ENCODE measurements at regions not wholly inside any gene's neighbourhood (a gene's known extent, or its start where the extent isn't known, plus 50 kb on each side); places are given as distances from the start of the nearest gene placed in this dataset.

- no peak overlapping the region for H3K9ac ChIP-seq (ENCODE audit: low read length)
- no peaks in the 10 kb centered on the region for H3K27me3 ChIP-seq (ENCODE audit: low read length)
- no peak overlapping the region for H3K4me3 ChIP-seq (ENCODE audit: insufficient read depth, low read length, poor library complexity, severe bottlenecking)
- no peaks in the 10 kb centered on the region for H4K20me1 ChIP-seq (ENCODE audit: low read depth, low read length)
- no peak overlapping the region for H2AFZ ChIP-seq (ENCODE audit: low read depth, low read length, severe bottlenecking)
- no peaks in the 10 kb centered on the region for H3K79me2 ChIP-seq (ENCODE audit: insufficient read depth, low read length)
- TF ChIP-seq EZH2phosphoT487 (conservative IDR thresholded peaks at IDR 0.05; ENCODE audit: low read length) (no peak), CTCF (IDR thresholded peaks at IDR 0.05; ENCODE audit: insufficient read depth, low read length, poor library complexity, severe bottlenecking) (no peak)
- H3K36me3 ChIP-seq (ENCODE audit: low read length), result no peaks in the 10 kb centered on the region
- H3K27ac ChIP-seq (ENCODE audit: low read depth, low read length), result no peak overlapping the region
- H3F3A ChIP-seq (ENCODE audit: insufficient read depth), result no peaks in the 10 kb centered on the region
- no peaks in the 10 kb centered on the region for H3K9me3 ChIP-seq (ENCODE audit: insufficient read depth, low read length)
- no peaks in the 10 kb centered on the region for H3K9me2 ChIP-seq (replicated peaks; ENCODE audit: insufficient read depth, low read length)
- H3K4me2 ChIP-seq (ENCODE audit: low read depth, low read length, poor library complexity, severe bottlenecking), result no peak overlapping the region
Measured at GRCh38 chr7:17497136-17497535, 198.7 kb downstream of the AHR start.

GRCh38 chr7:17497549-17498167 is 199.2 kb downstream of the AHR start:
- no peaks in the 10 kb centered on the region for H3K9me2 ChIP-seq (replicated peaks; ENCODE audit: insufficient read depth, low read length)
- H3F3A ChIP-seq (ENCODE audit: insufficient read depth), result no peaks in the 10 kb centered on the region
- no peak overlapping the region for H3K27ac ChIP-seq (ENCODE audit: low read depth, low read length)
- H3K36me3 ChIP-seq (ENCODE audit: low read length), result no peaks in the 10 kb centered on the region
- H3K4me3 ChIP-seq (ENCODE audit: insufficient read depth, low read length, poor library complexity, severe bottlenecking), result no peak overlapping the region
- H4K20me1 ChIP-seq (ENCODE audit: low read depth, low read length), result no peaks in the 10 kb centered on the region
- H3K9me3 ChIP-seq (ENCODE audit: insufficient read depth, low read length), result no peaks in the 10 kb centered on the region
- no peak overlapping the region for H3K9ac ChIP-seq (ENCODE audit: low read length)
- no peak overlapping the region for H2AFZ ChIP-seq (ENCODE audit: low read depth, low read length, severe bottlenecking)
- no peak overlapping the region for H3K4me2 ChIP-seq (ENCODE audit: low read depth, low read length, poor library complexity, severe bottlenecking)
- H3K79me2 ChIP-seq (ENCODE audit: insufficient read depth, low read length), result no peaks in the 10 kb centered on the region
- H3K27me3 ChIP-seq (ENCODE audit: low read length), result no peaks in the 10 kb centered on the region
- TF ChIP-seq CTCF (IDR thresholded peaks at IDR 0.05; ENCODE audit: insufficient read depth, low read length, poor library complexity, severe bottlenecking) (no peak), EZH2phosphoT487 (conservative IDR thresholded peaks at IDR 0.05; ENCODE audit: low read length) (no peak)

GRCh38 chr7:17498230-17498629 is 199.8 kb downstream of the AHR start:
- Histone ChIP-seq H3K27me3 (ENCODE audit: low read length) (no peaks in the 10 kb centered on the region), H3K9ac (ENCODE audit: low read length) (no peak overlapping the region), H3F3A (ENCODE audit: insufficient read depth) (no peaks in the 10 kb centered on the region), H3K36me3 (ENCODE audit: low read length) (no peaks in the 10 kb centered on the region), H4K20me1 (ENCODE audit: low read depth, low read length) (no peaks in the 10 kb centered on the region), H3K4me3 (ENCODE audit: insufficient read depth, low read length, poor library complexity, severe bottlenecking) (no peak overlapping the region), H3K9me3 (ENCODE audit: insufficient read depth, low read length) (no peaks in the 10 kb centered on the region), H3K27ac (ENCODE audit: low read depth, low read length) (no peak overlapping the region), H3K9me2 (replicated peaks; ENCODE audit: insufficient read depth, low read length) (no peaks in the 10 kb centered on the region), H2AFZ (ENCODE audit: low read depth, low read length, severe bottlenecking) (no peak overlapping the region), H3K79me2 (ENCODE audit: insufficient read depth, low read length) (no peaks in the 10 kb centered on the region), H3K4me2 (ENCODE audit: low read depth, low read length, poor library complexity, severe bottlenecking) (no peak overlapping the region)
- no peak for TF ChIP-seq CTCF (IDR thresholded peaks at IDR 0.05; ENCODE audit: insufficient read depth, low read length, poor library complexity, severe bottlenecking)
- no peak for TF ChIP-seq EZH2phosphoT487 (conservative IDR thresholded peaks at IDR 0.05; ENCODE audit: low read length)
